Gastroesophageal sphincter (tissue), 4 donors: ENCODE measurements at regions not wholly inside any gene's neighbourhood (a gene's known extent, or its start where the extent isn't known, plus 50 kb on each side); places are given as distances from the start of the nearest gene placed in this dataset.

Experiments used
- ATAC-seq: fragments of 150-250 bp; one replicate; pipeline ENCODE4 v1.9.1; 2016; ENCODE audit warnings: mild to moderate bottlenecking, moderate library complexity
- H3K27ac ChIP-seq, 4 donors: fragments of 200-600 bp; sonication (generic) in 3 of 4; 1 replicate in 3 of 4; 2 replicates in 1 of 4; pipeline ENCODE4 v1.5.1; 2016 to 2019
- H3K27me3 ChIP-seq: fragments of 200-600 bp; sonication (generic); one replicate; pipeline ENCODE4 v1.5.1; 2019
- H3K36me3 ChIP-seq, 2 donors: fragments of 200-600 bp; sonication (generic); one replicate each; pipeline ENCODE4 v1.5.1; 2019; ENCODE audit warnings: control low read depth in 1 of 2
- H3K4me1 ChIP-seq, 3 donors: fragments of 200-600 bp; sonication (generic); 1 replicate in 2 of 3; 2 replicates in 1 of 3; pipeline ENCODE4 v1.5.1; 2016 to 2019; ENCODE audit warnings: control low read depth in 2 of 3
- H3K4me3 ChIP-seq, 2 donors: fragments of 200-600 bp; sonication (generic); one replicate each; pipeline ENCODE4 v1.5.1; 2019; ENCODE audit warnings: mild to moderate bottlenecking in 1 of 2, moderate library complexity in 1 of 2
- H3K9me3 ChIP-seq, 3 donors: fragments of 200-600 bp; sonication (generic); one replicate each; pipeline ENCODE4 v1.5.1; 2017 to 2019; ENCODE audit warnings: control low read depth in 2 of 3
- CTCF ChIP-seq, 4 experiments: fragments of 200-600 bp in 2 of 4; fragments of 450-650 bp in 2 of 4; sonication (generic) in 1 of 4; IDR thresholded peaks; one replicate each; pipeline ENCODE4 v1.5.1; 2017 to 2019; ENCODE audit warnings: antibody characterized with exemption in 4 of 4, mild to moderate bottlenecking in 2 of 4, moderate library complexity in 2 of 4
- EP300 ChIP-seq: sonication (generic); formaldehyde crosslinking; IDR thresholded peaks from one replicate; pipeline ENCODE4 v1.6.1; 2017; ENCODE audit warnings: antibody characterized with exemption, mild to moderate bottlenecking
- POLR2A ChIP-seq, 2 donors: fragments of 450-650 bp; IDR thresholded peaks; one replicate each; pipeline ENCODE4 v1.6.1; 2017; ENCODE audit warnings: antibody characterized with exemption in 2 of 2, mild to moderate bottlenecking in 2 of 2, moderate library complexity in 1 of 2
- POLR2AphosphoS5 ChIP-seq: sonication (generic); formaldehyde crosslinking; IDR thresholded peaks from one replicate; pipeline ENCODE4 v1.6.1; 2017; ENCODE audit warnings: antibody characterized with exemption
- WGBS, 2 donors: methylation state at CpG; one replicate each; pipeline ENCODE4 v1.1.5; 2018; ENCODE audit warnings: low coverage in 1 of 2; 5-methylcytosine and 5-hydroxymethylcytosine counted together

- no peaks in the 10 kb centered on the region for H3K27me3 ChIP-seq
- H3K4me3 ChIP-seq: no peak overlapping the region
- no peaks in the 10 kb centered on the region for H3K4me1 ChIP-seq
- ATAC-seq: no peak
- TF ChIP-seq EP300 (no peak), POLR2AphosphoS5 (no peak), CTCF (IDR thresholded peaks at IDR 0.05) (no peak), POLR2A (IDR thresholded peaks at IDR 0.05) (no peak)
- H3K36me3 ChIP-seq: no peaks in the 10 kb centered on the region
- 86 to 89% methylated on average over 1 of the region's 1 CpG for WGBS, 2 donors
- no peak overlapping the region for H3K27ac ChIP-seq
- H3K9me3 ChIP-seq: no peaks in the 10 kb centered on the region
Observed at GRCh38 chr1:199898654-199899053, 128.9 kb upstream of the NR5A2 start.

GRCh38 chr1:199901341-199901740, 126.2 kb upstream of the NR5A2 start:
- no peaks in the 10 kb centered on the region for H3K4me1 ChIP-seq
- H3K27me3 ChIP-seq: no peaks in the 10 kb centered on the region
- H3K36me3 ChIP-seq: no peaks in the 10 kb centered on the region
- TF ChIP-seq CTCF (IDR thresholded peaks at IDR 0.05) (no peak), POLR2A (IDR thresholded peaks at IDR 0.05) (no peak), EP300 (no peak), POLR2AphosphoS5 (no peak)
- no peak overlapping the region for H3K27ac ChIP-seq
- H3K4me3 ChIP-seq: no peak overlapping the region
- no peak for ATAC-seq
- H3K9me3 ChIP-seq: no peaks in the 10 kb centered on the region

GRCh38 chr1:199907361-199907760, 120.1 kb upstream of the NR5A2 start:
- Histone ChIP-seq H3K4me3 (no peak overlapping the region), H3K27me3 (no peaks in the 10 kb centered on the region), H3K9me3 (no peaks in the 10 kb centered on the region), H3K27ac (no peak overlapping the region), H3K36me3 (no peaks in the 10 kb centered on the region), H3K4me1 (no peaks in the 10 kb centered on the region)
- no peak for ATAC-seq
- TF ChIP-seq CTCF (IDR thresholded peaks at IDR 0.05): no peak
- no peak for TF ChIP-seq EP300
- TF ChIP-seq POLR2AphosphoS5: no peak
- 17 to 63% methylated on average over 1 of the region's 2 CpGs for WGBS, 2 donors

GRCh38 chr1:199909137-199909536, 118.4 kb upstream of the NR5A2 start:
- Histone ChIP-seq H3K27ac (no peak overlapping the region), H3K36me3 (no peaks in the 10 kb centered on the region), H3K9me3 (no peaks in the 10 kb centered on the region), H3K4me3 (no peak overlapping the region), H3K27me3 (no peaks in the 10 kb centered on the region), H3K4me1 (no peaks in the 10 kb centered on the region)
- no peak for TF ChIP-seq EP300
- no peak for TF ChIP-seq POLR2A (IDR thresholded peaks at IDR 0.05)
- no peak for TF ChIP-seq POLR2AphosphoS5
- TF ChIP-seq CTCF (IDR thresholded peaks at IDR 0.05): no peak
- no peak for ATAC-seq
- WGBS, 2 donors: 67 to 69% methylated on average over 5 of the region's 5 CpGs

GRCh38 chr1:199913318-199913717, 114.2 kb upstream of the NR5A2 start:
- H3K36me3 ChIP-seq: no peaks in the 10 kb centered on the region
- no peaks in the 10 kb centered on the region for H3K4me1 ChIP-seq
- 19 to 58% methylated on average over 3 of the region's 3 CpGs for WGBS, 2 donors
- H3K27me3 ChIP-seq: no peaks in the 10 kb centered on the region
- ATAC-seq: no peak
- no peaks in the 10 kb centered on the region for H3K9me3 ChIP-seq
- TF ChIP-seq POLR2A (IDR thresholded peaks at IDR 0.05) (no peak), EP300 (no peak), POLR2AphosphoS5 (no peak), CTCF (IDR thresholded peaks at IDR 0.05) (no peak)
- no peak overlapping the region for H3K4me3 ChIP-seq
- H3K27ac ChIP-seq: no peak overlapping the region
